Stimulated activated CD4-positive, alpha-beta T cell treated with anti-CD3 and anti-CD28 coated beads, Interleukin-2, amount 100 ng/mL, for 48 hours (primary cell): ENCODE measurements at regions not wholly inside any gene's neighbourhood (a gene's known extent, or its start where the extent isn't known, plus 50 kb on each side); places are given as distances from the start of the nearest gene placed in this dataset.

ENCODE experiments used
- DNase-seq, 2 donors: peaks; one replicate each; pipeline ENCODE4 v3.0.0-alpha.2; 2020

GRCh38 chr1:234875328-234875952, 253.2 kb downstream of the TOMM20 start:
- DNase-seq = no peak

GRCh38 chr1:234874291-234875288, 254.0 kb downstream of the TOMM20 start:
- DNase-seq = no peak

- DNase-seq = no peak
Measured at GRCh38 chr1:234871710-234872271, 256.8 kb downstream of the TOMM20 start.

- no peak for DNase-seq
Measured at GRCh38 chr1:234871039-234871709, 257.5 kb downstream of the TOMM20 start.

GRCh38 chr1:234870020-234870981, 258.3 kb downstream of the TOMM20 start:
- DNase-seq = no peak

GRCh38 chr1:234869182-234870019, 259.2 kb downstream of the TOMM20 start:
- no peak for DNase-seq

GRCh38 chr1:234868296-234869147, 258.5 kb upstream of the IRF2BP2 start:
- no peak for DNase-seq

- DNase-seq = no peak
Measured at GRCh38 chr1:234866007-234866866, 256.3 kb upstream of the IRF2BP2 start.

GRCh38 chr1:234865171-234866006, 255.4 kb upstream of the IRF2BP2 start:
- no peak for DNase-seq

GRCh38 chr1:234864116-234864515, 254.1 kb upstream of the IRF2BP2 start:
- no peak for DNase-seq

GRCh38 chr1:234863551-234863971, 253.6 kb upstream of the IRF2BP2 start:
- no peak for DNase-seq

GRCh38 chr1:234862944-234863515, 253.1 kb upstream of the IRF2BP2 start:
- no peak for DNase-seq

GRCh38 chr1:234862360-234862943, 252.5 kb upstream of the IRF2BP2 start:
- no peak for DNase-seq

GRCh38 chr1:234861761-234862160, 251.8 kb upstream of the IRF2BP2 start:
- DNase-seq = no peak

- no peak for DNase-seq
Measured at GRCh38 chr1:234861024-234861620, 251.1 kb upstream of the IRF2BP2 start.

GRCh38 chr1:234858722-234859121, 248.7 kb upstream of the IRF2BP2 start:
- DNase-seq = no peak

GRCh38 chr1:234856845-234857245, 246.9 kb upstream of the IRF2BP2 start:
- DNase-seq = no peak
